ENCODE measurements at regions not wholly inside any gene's neighbourhood (a gene's known extent, or its start where the extent isn't known, plus 50 kb on each side); places are given as distances from the start of the nearest gene placed in this dataset.

DNA sequence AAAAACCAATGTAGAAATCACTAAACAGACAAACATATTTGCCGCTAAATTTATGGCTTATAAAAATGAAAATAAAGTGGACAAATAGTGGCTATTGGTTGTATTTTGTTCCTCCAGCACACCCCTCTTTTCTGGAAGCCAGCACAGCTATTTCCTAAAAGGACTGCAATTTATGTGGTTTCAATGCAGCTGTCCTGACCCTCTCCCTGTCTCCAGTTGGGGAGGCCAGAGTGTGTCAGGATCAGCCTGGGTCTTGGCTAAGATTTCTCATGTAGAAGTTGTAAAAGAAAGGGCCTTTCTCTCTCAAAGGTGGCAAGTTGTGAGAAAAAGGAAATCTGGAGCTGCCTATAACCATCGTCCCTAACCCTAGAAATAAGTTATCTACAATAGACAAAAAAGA, 165.6 kb downstream of the ALDH8A1 start:
- no peak for TF ChIP-seq CSDC2 (CRISPR knock-in tag; IDR thresholded peaks at IDR 0.05)
- no peak for TF ChIP-seq ZFP30 (CRISPR knock-in tag; IDR thresholded peaks at IDR 0.05)
- TF ChIP-seq GLIS3 (CRISPR knock-in tag; IDR thresholded peaks at IDR 0.05): no peak
- TF ChIP-seq TSHZ2 (CRISPR knock-in tag; IDR thresholded peaks at IDR 0.05): no peak

All from SK-N-SH treated with all-trans-retinoic acid at 6 μM for 48 hours (cell line).